WTC11 (cell line): ENCODE measurements at regions not wholly inside any gene's neighbourhood (a gene's known extent, or its start where the extent isn't known, plus 50 kb on each side); places are given as distances from the start of the nearest gene placed in this dataset.

Experiments
- ATAC-seq: fragments of 200-7000 bp; cut with Tn5 transposase; 2 replicates; pipeline ENCODE4 v1.10.0; 2021; ENCODE audit warnings: mild to moderate bottlenecking, moderate library complexity
- CTCF ChIA-PET: fragments of 300-600 bp; sonication (Branson Sonifier 250); formaldehyde crosslinking; loops from one replicate; lab custom pipeline; 2021; ENCODE audit warnings: antibody characterized with exemption; lab: Charles Lee
- POLR2A ChIA-PET: fragments of 350-600 bp; sonication (Branson Sonifier 250); formaldehyde crosslinking; loops from one replicate; lab custom pipeline; 2021; ENCODE audit warnings: antibody characterized with exemption; lab: Charles Lee
- DNase-seq: peaks from one replicate; pipeline ENCODE4 v3.0.0; 2021; ENCODE audit warnings: low spot score
- H3K27ac Mint-ChIP-seq: 2 replicates; pipeline ENCODE4 v1.8.0; 2021; ENCODE audit warnings: mixed read lengths
- H3K27me3 Mint-ChIP-seq: 2 replicates; pipeline ENCODE4 v1.8.0; 2021; ENCODE audit warnings: low read depth, mild to moderate bottlenecking, moderate library complexity, mixed read lengths
- H3K36me3 Mint-ChIP-seq: 2 replicates; pipeline ENCODE4 v1.8.0; 2021; ENCODE audit warnings: mixed read lengths
- H3K4me1 Mint-ChIP-seq: 2 replicates; pipeline ENCODE4 v1.8.0; 2022; ENCODE audit warnings: mixed read lengths
- H3K4me3 Mint-ChIP-seq: 2 replicates; pipeline ENCODE4 v1.8.0; 2021; ENCODE audit warnings: mild to moderate bottlenecking, moderate library complexity, mixed read lengths
- H3K9me3 Mint-ChIP-seq: 2 replicates; pipeline ENCODE4 v1.8.0; 2021; ENCODE audit warnings: mixed read lengths
- ATF6 ChIP-seq: sonication (generic); formaldehyde crosslinking; IDR thresholded peaks from 2 replicates; pipeline ENCODE4 v1.8.1; 2023; ENCODE audit warnings: mild to moderate bottlenecking, missing genetic modification reagents
- EMX1 ChIP-seq: fragments of 250-450 bp; sonication (Bioruptor Pico); IDR thresholded peaks from 2 replicates; pipeline ENCODE4 v1.8.0; 2021; ENCODE audit warnings: mild to moderate bottlenecking
- GTF2I ChIP-seq: fragments of 250-450 bp; sonication (Bioruptor Pico); conservative IDR thresholded peaks from 2 replicates; pipeline ENCODE4 v1.4.0; 2021; ENCODE audit warnings: mild to moderate bottlenecking
- HMGA2 ChIP-seq: fragments of 250-450 bp; sonication (Bioruptor Pico); IDR thresholded peaks from 2 replicates; pipeline ENCODE4 v1.4.0; 2021; ENCODE audit warnings: mild to moderate bottlenecking, moderate library complexity
- NFATC4 ChIP-seq: fragments of 250-450 bp; sonication (Bioruptor Pico); IDR thresholded peaks from 2 replicates; pipeline ENCODE4 v1.9.0; 2021; ENCODE audit warnings: mild to moderate bottlenecking
- NR1H2 ChIP-seq: sonication (generic); formaldehyde crosslinking; IDR thresholded peaks from 2 replicates; pipeline ENCODE4 v1.9.0; 2021; ENCODE audit warnings: mild to moderate bottlenecking, moderate library complexity, missing genetic modification reagents
- NR2C2 ChIP-seq: sonication (generic); formaldehyde crosslinking; IDR thresholded peaks from 2 replicates; pipeline ENCODE4 v1.8.0; 2022; ENCODE audit warnings: mild to moderate bottlenecking, missing genetic modification reagents
- PRRX2 ChIP-seq: fragments of 250-450 bp; sonication (Bioruptor Pico); IDR thresholded peaks from 2 replicates; pipeline ENCODE4 v1.8.0; 2021; ENCODE audit warnings: mild to moderate bottlenecking
- RELA ChIP-seq: sonication (generic); formaldehyde crosslinking; IDR thresholded peaks from 2 replicates; pipeline ENCODE4 v1.8.1; 2022; ENCODE audit warnings: missing genetic modification reagents, mild to moderate bottlenecking, borderline replicate concordance
- TCF7 ChIP-seq: sonication (generic); formaldehyde crosslinking; IDR thresholded peaks from 2 replicates; pipeline ENCODE4 v1.8.0; 2022; ENCODE audit warnings: mild to moderate bottlenecking, low read depth, missing genetic modification reagents, moderate library complexity
- USF1 ChIP-seq: sonication (generic); formaldehyde crosslinking; IDR thresholded peaks from 2 replicates; pipeline ENCODE4 v1.8.0; 2022; ENCODE audit warnings: mild to moderate bottlenecking, missing genetic modification reagents
- ZNF219 ChIP-seq: sonication (generic); formaldehyde crosslinking; IDR thresholded peaks from 2 replicates; pipeline ENCODE4 v1.8.0; 2023; ENCODE audit warnings: missing genetic modification reagents, mild to moderate bottlenecking, borderline replicate concordance
- ZNF263 ChIP-seq: sonication (generic); formaldehyde crosslinking; IDR thresholded peaks from 2 replicates; pipeline ENCODE4 v1.8.1; 2022; ENCODE audit warnings: low read depth, mild to moderate bottlenecking, moderate library complexity, missing genetic modification reagents
- ZNF281 ChIP-seq: sonication (generic); formaldehyde crosslinking; IDR thresholded peaks from 2 replicates; pipeline ENCODE4 v1.8.0; 2023; ENCODE audit warnings: mild to moderate bottlenecking, missing genetic modification reagents
- ZNF396 ChIP-seq: fragments of 250-450 bp; sonication (Bioruptor Pico); IDR thresholded peaks from 2 replicates; pipeline ENCODE4 v1.8.0; 2021; ENCODE audit warnings: mild to moderate bottlenecking, moderate library complexity, borderline replicate concordance
- ZNF671 ChIP-seq: fragments of 250-450 bp; sonication (Bioruptor Pico); IDR thresholded peaks from 2 replicates; pipeline ENCODE4 v1.8.0; 2021; ENCODE audit warnings: mild to moderate bottlenecking
- TF ChIP-seq, protein P1 (sequence below): fragments of 250-450 bp; sonication (Bioruptor Pico); IDR thresholded peaks from 2 replicates; pipeline ENCODE4 v1.9.0; 2021; ENCODE audit warnings: mild to moderate bottlenecking
- TF ChIP-seq, protein P2 (sequence below): sonication (generic); formaldehyde crosslinking; IDR thresholded peaks from 2 replicates; pipeline ENCODE4 v1.8.1; 2022; ENCODE audit warnings: missing genetic modification reagents, borderline replicate concordance
- TF ChIP-seq, protein P3 (sequence below): sonication (generic); formaldehyde crosslinking; IDR thresholded peaks from 2 replicates; pipeline ENCODE4 v1.8.1; 2023; ENCODE audit warnings: mild to moderate bottlenecking, missing genetic modification reagents
- TF ChIP-seq, protein P4 (sequence below): sonication (generic); formaldehyde crosslinking; IDR thresholded peaks from 2 replicates; pipeline ENCODE4 v1.8.0; 2022; ENCODE audit warnings: mild to moderate bottlenecking, missing genetic modification reagents
- TF ChIP-seq, protein P5 (sequence below): sonication (generic); formaldehyde crosslinking; IDR thresholded peaks from 2 replicates; pipeline ENCODE4 v1.8.1; 2022; ENCODE audit warnings: low read depth, mild to moderate bottlenecking, moderate library complexity, missing genetic modification reagents, borderline replicate concordance

DNA sequence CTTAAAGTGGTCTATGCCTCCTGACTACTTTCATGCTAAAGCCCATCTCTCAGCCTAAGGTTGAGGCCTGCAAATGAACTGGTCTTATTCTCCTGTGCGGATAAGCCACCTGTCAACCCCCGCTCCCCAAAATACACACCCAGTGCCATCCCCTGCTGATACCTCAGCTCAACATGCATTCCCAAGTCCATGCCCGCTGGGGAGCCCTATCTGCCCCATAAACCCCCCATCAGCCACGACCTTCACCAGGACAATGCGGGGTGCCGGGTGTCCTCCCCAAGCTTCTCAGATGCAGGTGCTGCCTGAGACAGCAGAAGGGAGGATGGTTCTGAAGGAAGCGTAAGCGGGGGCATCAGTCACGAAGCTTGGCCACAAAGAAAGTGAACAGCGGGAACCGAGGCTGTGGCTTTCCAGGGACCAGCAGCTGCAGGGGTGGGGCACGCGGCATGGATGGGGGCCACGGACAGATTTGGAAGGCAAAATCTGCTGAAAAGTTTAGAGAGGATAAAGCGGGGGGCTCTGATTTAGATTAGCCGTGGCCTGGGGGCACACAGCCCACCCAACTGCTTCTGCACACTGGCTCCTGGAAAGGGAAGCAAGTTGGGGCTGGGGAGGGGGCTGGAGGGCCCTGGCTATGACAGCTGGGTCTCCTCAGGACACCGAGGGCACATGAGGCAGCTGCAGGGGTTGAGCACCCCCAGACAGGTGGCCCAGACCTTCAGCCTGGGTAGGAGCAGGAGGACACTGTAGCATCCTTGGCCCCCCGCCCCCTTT, 1391.9 kb downstream of the TBC1D22A start (continued):
- TF ChIP-seq ZNF263 (CRISPR knock-in tag) (no peak), TCF7 (CRISPR knock-in tag) (no peak), RELA (no peak)
- TF ChIP-seq, protein P1, sequence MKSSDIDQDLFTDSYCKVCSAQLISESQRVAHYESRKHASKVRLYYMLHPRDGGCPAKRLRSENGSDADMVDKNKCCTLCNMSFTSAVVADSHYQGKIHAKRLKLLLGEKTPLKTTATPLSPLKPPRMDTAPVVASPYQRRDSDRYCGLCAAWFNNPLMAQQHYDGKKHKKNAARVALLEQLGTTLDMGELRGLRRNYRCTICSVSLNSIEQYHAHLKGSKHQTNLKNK (CRISPR knock-in tag), result no peak

- no peak for ATAC-seq
- no peak overlapping the region for H3K4me3 Mint-ChIP-seq
- no peaks in the 10 kb centered on the region; the same call in 1 of the 2 replicates for H3K27me3 Mint-ChIP-seq
- TF ChIP-seq EMX1 (CRISPR knock-in tag) (no peak), NR2C2 (CRISPR knock-in tag) (no peak), NFATC4 (CRISPR knock-in tag) (no peak), GTF2I (CRISPR knock-in tag) (no peak), ZNF281 (CRISPR knock-in tag) (no peak), HMGA2 (CRISPR knock-in tag) (no peak), ZNF671 (CRISPR knock-in tag) (no peak), ZNF219 (no peak), ZNF263 (CRISPR knock-in tag) (no peak), PRRX2 (CRISPR knock-in tag) (no peak), ATF6 (CRISPR knock-in tag) (no peak), NR1H2 (CRISPR knock-in tag) (no peak), ZNF396 (CRISPR knock-in tag) (no peak), USF1 (CRISPR knock-in tag) (no peak), RELA (no peak)
- TF ChIP-seq, protein P2, sequence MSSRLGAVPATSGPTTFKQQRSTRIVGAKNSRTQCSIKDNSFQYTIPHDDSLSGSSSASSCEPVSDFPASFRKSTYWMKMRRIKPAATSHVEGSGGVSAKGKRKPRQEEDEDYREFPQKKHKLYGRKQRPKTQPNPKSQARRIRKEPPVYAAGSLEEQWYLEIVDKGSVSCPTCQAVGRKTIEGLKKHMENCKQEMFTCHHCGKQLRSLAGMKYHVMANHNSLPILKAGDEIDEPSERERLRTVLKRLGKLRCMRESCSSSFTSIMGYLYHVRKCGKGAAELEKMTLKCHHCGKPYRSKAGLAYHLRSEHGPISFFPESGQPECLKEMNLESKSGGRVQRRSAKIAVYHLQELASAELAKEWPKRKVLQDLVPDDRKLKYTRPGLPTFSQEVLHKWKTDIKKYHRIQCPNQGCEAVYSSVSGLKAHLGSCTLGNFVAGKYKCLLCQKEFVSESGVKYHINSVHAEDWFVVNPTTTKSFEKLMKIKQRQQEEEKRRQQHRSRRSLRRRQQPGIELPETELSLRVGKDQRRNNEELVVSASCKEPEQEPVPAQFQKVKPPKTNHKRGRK (CRISPR knock-in tag), result no peak
- TF ChIP-seq, protein P3, sequence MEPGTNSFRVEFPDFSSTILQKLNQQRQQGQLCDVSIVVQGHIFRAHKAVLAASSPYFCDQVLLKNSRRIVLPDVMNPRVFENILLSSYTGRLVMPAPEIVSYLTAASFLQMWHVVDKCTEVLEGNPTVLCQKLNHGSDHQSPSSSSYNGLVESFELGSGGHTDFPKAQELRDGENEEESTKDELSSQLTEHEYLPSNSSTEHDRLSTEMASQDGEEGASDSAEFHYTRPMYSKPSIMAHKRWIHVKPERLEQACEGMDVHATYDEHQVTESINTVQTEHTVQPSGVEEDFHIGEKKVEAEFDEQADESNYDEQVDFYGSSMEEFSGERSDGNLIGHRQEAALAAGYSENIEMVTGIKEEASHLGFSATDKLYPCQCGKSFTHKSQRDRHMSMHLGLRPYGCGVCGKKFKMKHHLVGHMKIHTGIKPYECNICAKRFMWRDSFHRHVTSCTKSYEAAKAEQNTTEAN, result no peak
- TF ChIP-seq, protein P1 (CRISPR knock-in tag), result no peak
- TF ChIP-seq, protein P4, sequence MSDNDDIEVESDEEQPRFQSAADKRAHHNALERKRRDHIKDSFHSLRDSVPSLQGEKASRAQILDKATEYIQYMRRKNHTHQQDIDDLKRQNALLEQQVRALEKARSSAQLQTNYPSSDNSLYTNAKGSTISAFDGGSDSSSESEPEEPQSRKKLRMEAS (CRISPR knock-in tag), result no peak
- TF ChIP-seq, protein P5, sequence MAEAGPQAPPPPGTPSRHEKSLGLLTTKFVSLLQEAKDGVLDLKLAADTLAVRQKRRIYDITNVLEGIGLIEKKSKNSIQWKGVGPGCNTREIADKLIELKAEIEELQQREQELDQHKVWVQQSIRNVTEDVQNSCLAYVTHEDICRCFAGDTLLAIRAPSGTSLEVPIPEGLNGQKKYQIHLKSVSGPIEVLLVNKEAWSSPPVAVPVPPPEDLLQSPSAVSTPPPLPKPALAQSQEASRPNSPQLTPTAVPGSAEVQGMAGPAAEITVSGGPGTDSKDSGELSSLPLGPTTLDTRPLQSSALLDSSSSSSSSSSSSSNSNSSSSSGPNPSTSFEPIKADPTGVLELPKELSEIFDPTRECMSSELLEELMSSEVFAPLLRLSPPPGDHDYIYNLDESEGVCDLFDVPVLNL, result no peak
- H3K9me3 Mint-ChIP-seq, result no peaks in the 10 kb centered on the region; the same call in 1 of the 2 replicates
- H3K4me1 Mint-ChIP-seq, result peaks cover 8% of the 10 kb centered on the region
- CTCF ChIA-PET, result no interaction called here
- no peak for DNase-seq
- H3K27ac Mint-ChIP-seq, result no peak overlapping the region
- POLR2A ChIA-PET, result no interaction called here
- H3K36me3 Mint-ChIP-seq, result no peaks in the 10 kb centered on the region
These were observed 1391.3 kb downstream of the TBC1D22A start for GRCh38 chr22:48153726-48154125.
